ENCODE measurements at regions not wholly inside any gene's neighbourhood (a gene's known extent, or its start where the extent isn't known, plus 50 kb on each side); places are given as distances from the start of the nearest gene placed in this dataset.

DNA sequence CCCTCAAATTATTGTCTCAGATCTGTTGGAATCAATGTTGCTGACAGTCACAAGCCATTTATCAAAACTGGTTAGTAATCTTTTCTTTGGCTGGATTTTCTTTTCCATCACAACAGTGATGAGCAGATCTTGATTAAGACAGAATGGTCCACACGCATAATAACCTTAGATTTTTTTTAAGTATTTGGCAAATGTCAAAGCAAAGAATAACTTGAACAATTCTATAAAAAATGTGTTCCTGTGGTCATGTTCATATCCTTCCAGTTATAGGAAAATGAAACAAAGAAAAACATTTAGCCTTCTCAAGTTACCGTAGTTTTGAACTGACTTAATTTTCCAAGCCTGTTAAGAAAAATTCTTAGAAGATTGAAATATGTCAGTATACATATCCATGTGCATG, 659.9 kb upstream of the ID2 start:
- TF ChIP-seq, protein P1, sequence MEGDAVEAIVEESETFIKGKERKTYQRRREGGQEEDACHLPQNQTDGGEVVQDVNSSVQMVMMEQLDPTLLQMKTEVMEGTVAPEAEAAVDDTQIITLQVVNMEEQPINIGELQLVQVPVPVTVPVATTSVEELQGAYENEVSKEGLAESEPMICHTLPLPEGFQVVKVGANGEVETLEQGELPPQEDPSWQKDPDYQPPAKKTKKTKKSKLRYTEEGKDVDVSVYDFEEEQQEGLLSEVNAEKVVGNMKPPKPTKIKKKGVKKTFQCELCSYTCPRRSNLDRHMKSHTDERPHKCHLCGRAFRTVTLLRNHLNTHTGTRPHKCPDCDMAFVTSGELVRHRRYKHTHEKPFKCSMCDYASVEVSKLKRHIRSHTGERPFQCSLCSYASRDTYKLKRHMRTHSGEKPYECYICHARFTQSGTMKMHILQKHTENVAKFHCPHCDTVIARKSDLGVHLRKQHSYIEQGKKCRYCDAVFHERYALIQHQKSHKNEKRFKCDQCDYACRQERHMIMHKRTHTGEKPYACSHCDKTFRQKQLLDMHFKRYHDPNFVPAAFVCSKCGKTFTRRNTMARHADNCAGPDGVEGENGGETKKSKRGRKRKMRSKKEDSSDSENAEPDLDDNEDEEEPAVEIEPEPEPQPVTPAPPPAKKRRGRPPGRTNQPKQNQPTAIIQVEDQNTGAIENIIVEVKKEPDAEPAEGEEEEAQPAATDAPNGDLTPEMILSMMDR (IDR thresholded peaks at IDR 0.05; ENCODE audit: low read length), result no peak
- TF ChIP-seq EZH2 (optimal IDR thresholded peaks at IDR 0.05; ENCODE audit: low read depth, low read length), result no peak
- no peak for TF ChIP-seq EZH2phosphoT487 (IDR thresholded peaks at IDR 0.05; ENCODE audit: low read length)
